ENCODE measurements at regions not wholly inside any gene's neighbourhood (a gene's known extent, or its start where the extent isn't known, plus 50 kb on each side); places are given as distances from the start of the nearest gene placed in this dataset.

DNA sequence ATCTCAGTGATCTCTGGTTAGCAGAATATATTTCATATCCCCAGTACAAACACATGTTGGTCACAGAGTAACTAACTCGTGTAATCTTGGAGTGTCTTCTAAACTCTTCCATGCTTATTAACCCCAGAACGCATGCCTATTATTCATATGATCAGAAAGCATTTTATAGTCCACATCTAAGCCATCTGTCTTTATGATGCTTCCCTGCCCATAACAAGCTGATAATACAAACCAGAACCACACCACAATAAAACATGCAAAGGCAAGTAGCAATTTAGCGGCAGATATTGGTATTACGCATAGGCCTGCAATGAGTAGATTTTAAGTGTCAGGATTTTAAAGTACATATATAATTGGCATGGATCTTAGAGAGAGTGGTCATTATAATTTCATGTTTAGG is 120.0 kb upstream of the PRKCQ start:
- Histone ChIP-seq H3K4me1 (ENCODE audit: insufficient read depth, low read length) (no peaks in the 10 kb centered on the region), H3K9me3 (ENCODE audit: low read length) (no peaks in the 10 kb centered on the region), H3K27me3 (ENCODE audit: control insufficient read depth in 1 of 2, insufficient read depth in 2 of 2, low read length in 2 of 2) (no peaks in the 10 kb centered on the region), H2AFZ (ENCODE audit: low read length) (no peak overlapping the region), H4K20me1 (ENCODE audit: insufficient read depth, low read length) (no peaks in the 10 kb centered on the region), H3K9ac (ENCODE audit: insufficient read depth, low read depth, low read length) (no peak overlapping the region), H3K4me3 (replicated peaks in 1 of 3; ENCODE audit: insufficient read depth in 1 of 3, low read depth in 2 of 3, low read length in 3 of 3) (no peak overlapping the region), H3K36me3 (replicated peaks in 1 of 2; ENCODE audit: control insufficient read depth in 1 of 2, insufficient read depth in 2 of 2, low read length in 2 of 2) (no peaks in the 10 kb centered on the region), H3K27ac (ENCODE audit: extremely low read length, insufficient read depth, low read length) (no peak overlapping the region), H3K79me2 (ENCODE audit: insufficient read depth, low read length) (no peaks in the 10 kb centered on the region), H3K4me2 (ENCODE audit: low read depth, low read length) (no peak overlapping the region)
- POLR2A ChIA-PET: no interaction called here
- DNase-seq (ENCODE audit: low spot score) (no peak), ATAC-seq (no peak), FAIRE-seq (no peak)
- TF ChIP-seq PTBP1 (IDR thresholded peaks at IDR 0.05; ENCODE audit: low read depth, low read length, poor library complexity, severe bottlenecking): no peak
- TF ChIP-seq ZNF441 (CRISPR knock-in tag; IDR thresholded peaks at IDR 0.05; ENCODE audit: borderline replicate concordance): no peak
- TF ChIP-seq HNRNPK (IDR thresholded peaks at IDR 0.05; ENCODE audit: low read depth, low read length, poor library complexity, severe bottlenecking): no peak
- no peak for TF ChIP-seq ZKSCAN1 (IDR thresholded peaks at IDR 0.05; ENCODE audit: low read length)
- no peak for TF ChIP-seq ZNF614 (CRISPR knock-in tag; IDR thresholded peaks at IDR 0.05; ENCODE audit: borderline replicate concordance)
- no peak for TF ChIP-seq NAIF1 (CRISPR knock-in tag; IDR thresholded peaks at IDR 0.05; ENCODE audit: borderline replicate concordance)
- no peak for TF ChIP-seq SCMH1 (CRISPR knock-in tag; IDR thresholded peaks at IDR 0.05; ENCODE audit: borderline replicate concordance)
- TF ChIP-seq RORA (CRISPR knock-in tag; IDR thresholded peaks at IDR 0.05): no peak
- no peak for TF ChIP-seq BHLHE40 (IDR thresholded peaks at IDR 0.05; ENCODE audit: low read length)
- TF ChIP-seq, protein P1, sequence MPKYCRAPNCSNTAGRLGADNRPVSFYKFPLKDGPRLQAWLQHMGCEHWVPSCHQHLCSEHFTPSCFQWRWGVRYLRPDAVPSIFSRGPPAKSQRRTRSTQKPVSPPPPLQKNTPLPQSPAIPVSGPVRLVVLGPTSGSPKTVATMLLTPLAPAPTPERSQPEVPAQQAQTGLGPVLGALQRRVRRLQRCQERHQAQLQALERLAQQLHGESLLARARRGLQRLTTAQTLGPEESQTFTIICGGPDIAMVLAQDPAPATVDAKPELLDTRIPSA (CRISPR knock-in tag; IDR thresholded peaks at IDR 0.05; ENCODE audit: borderline replicate concordance): no peak
- TF ChIP-seq, protein P2, sequence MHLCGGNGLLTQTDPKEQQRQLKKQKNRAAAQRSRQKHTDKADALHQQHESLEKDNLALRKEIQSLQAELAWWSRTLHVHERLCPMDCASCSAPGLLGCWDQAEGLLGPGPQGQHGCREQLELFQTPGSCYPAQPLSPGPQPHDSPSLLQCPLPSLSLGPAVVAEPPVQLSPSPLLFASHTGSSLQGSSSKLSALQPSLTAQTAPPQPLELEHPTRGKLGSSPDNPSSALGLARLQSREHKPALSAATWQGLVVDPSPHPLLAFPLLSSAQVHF (CRISPR knock-in tag; IDR thresholded peaks at IDR 0.05): no peak
- no peak for TF ChIP-seq KAT2B (IDR thresholded peaks at IDR 0.05; ENCODE audit: borderline replicate concordance, low read depth, low read length)
- no peak for TF ChIP-seq MTA3 (CRISPR knock-in tag; IDR thresholded peaks at IDR 0.05)
- no peak for TF ChIP-seq RARG (CRISPR knock-in tag; IDR thresholded peaks at IDR 0.05; ENCODE audit: low read depth)
- no peak for TF ChIP-seq SALL2 (CRISPR knock-in tag; IDR thresholded peaks at IDR 0.05)
- TF ChIP-seq, protein P3, sequence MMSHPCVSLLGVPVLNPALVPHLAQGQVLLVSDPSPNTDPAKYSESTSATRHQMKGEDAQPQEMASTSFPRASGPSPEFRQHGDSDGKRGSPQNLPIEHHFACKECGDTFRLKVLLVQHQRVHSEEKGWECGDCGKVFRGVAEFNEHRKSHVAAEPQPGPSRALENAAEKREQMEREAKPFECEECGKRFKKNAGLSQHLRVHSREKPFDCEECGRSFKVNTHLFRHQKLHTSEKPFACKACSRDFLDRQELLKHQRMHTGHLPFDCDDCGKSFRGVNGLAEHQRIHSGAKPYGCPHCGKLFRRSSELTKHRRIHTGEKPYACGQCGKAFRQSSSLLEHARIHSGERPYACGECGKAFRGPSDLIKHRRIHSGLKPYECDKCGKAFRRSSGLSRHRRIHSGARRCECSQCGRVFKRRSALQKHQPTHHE (CRISPR knock-in tag; IDR thresholded peaks at IDR 0.05; ENCODE audit: borderline replicate concordance): no peak
- no peak for TF ChIP-seq ZNF703 (CRISPR knock-in tag; IDR thresholded peaks at IDR 0.05; ENCODE audit: borderline replicate concordance)
- TF ChIP-seq, protein P4, sequence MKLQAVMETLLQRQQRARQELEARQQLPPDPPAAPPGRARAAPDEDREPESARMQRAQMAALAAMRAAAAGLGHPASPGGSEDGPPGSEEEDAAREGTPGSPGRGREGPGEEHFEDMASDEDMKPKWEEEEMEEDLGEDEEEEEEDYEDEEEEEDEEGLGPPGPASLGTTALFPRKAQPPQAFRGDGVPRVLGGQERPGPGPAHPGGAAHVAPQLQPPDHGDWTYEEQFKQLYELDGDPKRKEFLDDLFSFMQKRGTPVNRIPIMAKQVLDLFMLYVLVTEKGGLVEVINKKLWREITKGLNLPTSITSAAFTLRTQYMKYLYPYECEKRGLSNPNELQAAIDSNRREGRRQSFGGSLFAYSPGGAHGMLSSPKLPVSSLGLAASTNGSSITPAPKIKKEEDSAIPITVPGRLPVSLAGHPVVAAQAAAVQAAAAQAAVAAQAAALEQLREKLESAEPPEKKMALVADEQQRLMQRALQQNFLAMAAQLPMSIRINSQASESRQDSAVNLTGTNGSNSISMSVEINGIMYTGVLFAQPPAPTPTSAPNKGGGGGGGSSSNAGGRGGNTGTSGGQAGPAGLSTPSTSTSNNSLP (IDR thresholded peaks at IDR 0.05; ENCODE audit: low read depth, low read length): no peak
- TF ChIP-seq, protein P5, sequence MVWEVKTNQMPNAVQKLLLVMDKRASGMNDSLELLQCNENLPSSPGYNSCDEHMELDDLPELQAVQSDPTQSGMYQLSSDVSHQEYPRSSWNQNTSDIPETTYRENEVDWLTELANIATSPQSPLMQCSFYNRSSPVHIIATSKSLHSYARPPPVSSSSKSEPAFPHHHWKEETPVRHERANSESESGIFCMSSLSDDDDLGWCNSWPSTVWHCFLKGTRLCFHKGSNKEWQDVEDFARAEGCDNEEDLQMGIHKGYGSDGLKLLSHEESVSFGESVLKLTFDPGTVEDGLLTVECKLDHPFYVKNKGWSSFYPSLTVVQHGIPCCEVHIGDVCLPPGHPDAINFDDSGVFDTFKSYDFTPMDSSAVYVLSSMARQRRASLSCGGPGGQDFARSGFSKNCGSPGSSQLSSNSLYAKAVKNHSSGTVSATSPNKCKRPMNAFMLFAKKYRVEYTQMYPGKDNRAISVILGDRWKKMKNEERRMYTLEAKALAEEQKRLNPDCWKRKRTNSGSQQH (CRISPR knock-in tag; IDR thresholded peaks at IDR 0.05; ENCODE audit: low read depth): no peak
- TF ChIP-seq, protein P6, sequence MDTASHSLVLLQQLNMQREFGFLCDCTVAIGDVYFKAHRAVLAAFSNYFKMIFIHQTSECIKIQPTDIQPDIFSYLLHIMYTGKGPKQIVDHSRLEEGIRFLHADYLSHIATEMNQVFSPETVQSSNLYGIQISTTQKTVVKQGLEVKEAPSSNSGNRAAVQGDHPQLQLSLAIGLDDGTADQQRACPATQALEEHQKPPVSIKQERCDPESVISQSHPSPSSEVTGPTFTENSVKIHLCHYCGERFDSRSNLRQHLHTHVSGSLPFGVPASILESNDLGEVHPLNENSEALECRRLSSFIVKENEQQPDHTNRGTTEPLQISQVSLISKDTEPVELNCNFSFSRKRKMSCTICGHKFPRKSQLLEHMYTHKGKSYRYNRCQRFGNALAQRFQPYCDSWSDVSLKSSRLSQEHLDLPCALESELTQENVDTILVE (CRISPR knock-in tag; IDR thresholded peaks at IDR 0.05): no peak
- WGBS (ENCODE audit: low lambda C conversion rate): 65% methylated on average over 4 of the region's 4 CpGs
- no TSS peak for BruUV-seq (replicated peaks)
- in situ Hi-C loops (cut with HindIII; ENCODE audit: extremely low pct_ligation_motif_present, low pct_unique_long_range_greater_than_20kb): no loop called here
- CTCF ChIA-PET (ENCODE audit: low intra/inter-chr PET ratio, low total read pairs): no interaction called here
- intact Hi-C loops (cut with micrococcal nuclease; ENCODE audit: unreplicated experiment): no loop called here
